ENCODE measurements at regions not wholly inside any gene's neighbourhood (a gene's known extent, or its start where the extent isn't known, plus 50 kb on each side); places are given as distances from the start of the nearest gene placed in this dataset.
A peak's percentile ranks its signal among the peaks of the same experiment; 100 is the strongest.

GRCh38 chr6:113433335-113433991, 423.7 kb upstream of the MARCKS start:
- peak overlapping the region; percentile 67 for H3K27ac Mint-ChIP-seq (ENCODE audit: unreplicated experiment)
- H3K4me3 Mint-ChIP-seq (ENCODE audit: unreplicated experiment) = peak overlapping the region; percentile 50
- peaks cover 37% of the 10 kb centered on the region for H3K4me1 Mint-ChIP-seq (ENCODE audit: unreplicated experiment)
- peaks cover 5% of the 10 kb centered on the region for H3K36me3 Mint-ChIP-seq (ENCODE audit: unreplicated experiment)
- H3K27me3 Mint-ChIP-seq (ENCODE audit: unreplicated experiment) = no peaks in the 10 kb centered on the region
- no peaks in the 10 kb centered on the region for H3K9me3 Mint-ChIP-seq (ENCODE audit: unreplicated experiment)
- no peak for DNase-seq (ENCODE audit: extremely low spot score, unreplicated experiment)
- no peak for TF ChIP-seq CTCF (IDR thresholded peaks at IDR 0.05)

GRCh38 chr6:113434641-113435040, 422.5 kb upstream of the MARCKS start:
- DNase-seq (ENCODE audit: extremely low spot score, unreplicated experiment) = no peak
- Mint-ChIP-seq H3K4me1 (ENCODE audit: unreplicated experiment) (peaks cover 37% of the 10 kb centered on the region), H3K4me3 (ENCODE audit: unreplicated experiment) (no peak overlapping the region), H3K27ac (ENCODE audit: unreplicated experiment) (no peak overlapping the region), H3K36me3 (ENCODE audit: unreplicated experiment) (peaks cover 5% of the 10 kb centered on the region), H3K27me3 (ENCODE audit: unreplicated experiment) (no peaks in the 10 kb centered on the region), H3K9me3 (ENCODE audit: unreplicated experiment) (no peaks in the 10 kb centered on the region)
- TF ChIP-seq CTCF (IDR thresholded peaks at IDR 0.05) = no peak

GRCh38 chr6:113437566-113437965, 419.6 kb upstream of the MARCKS start:
- Mint-ChIP-seq H3K4me1 (ENCODE audit: unreplicated experiment) (peaks cover 47% of the 10 kb centered on the region), H3K27ac (ENCODE audit: unreplicated experiment) (no peak overlapping the region), H3K9me3 (ENCODE audit: unreplicated experiment) (no peaks in the 10 kb centered on the region), H3K27me3 (ENCODE audit: unreplicated experiment) (no peaks in the 10 kb centered on the region), H3K36me3 (ENCODE audit: unreplicated experiment) (peaks cover 5% of the 10 kb centered on the region), H3K4me3 (ENCODE audit: unreplicated experiment) (no peak overlapping the region)
- DNase-seq (ENCODE audit: extremely low spot score, unreplicated experiment) = no peak
- TF ChIP-seq CTCF (IDR thresholded peaks at IDR 0.05) = no peak

- Mint-ChIP-seq H3K27me3 (ENCODE audit: unreplicated experiment) (no peaks in the 10 kb centered on the region), H3K4me1 (ENCODE audit: unreplicated experiment) (peaks cover 25% of the 10 kb centered on the region), H3K9me3 (ENCODE audit: unreplicated experiment) (no peaks in the 10 kb centered on the region), H3K4me3 (ENCODE audit: unreplicated experiment) (no peak overlapping the region), H3K27ac (ENCODE audit: unreplicated experiment) (no peak overlapping the region), H3K36me3 (ENCODE audit: unreplicated experiment) (peaks cover 5% of the 10 kb centered on the region)
- no peak for TF ChIP-seq CTCF (IDR thresholded peaks at IDR 0.05)
- no peak for DNase-seq (ENCODE audit: extremely low spot score, unreplicated experiment)
These were observed 417.3 kb upstream of the MARCKS start for GRCh38 chr6:113439866-113440265.

- Mint-ChIP-seq H3K4me3 (ENCODE audit: unreplicated experiment) (no peak overlapping the region), H3K9me3 (ENCODE audit: unreplicated experiment) (no peaks in the 10 kb centered on the region), H3K4me1 (ENCODE audit: unreplicated experiment) (peaks cover 21% of the 10 kb centered on the region), H3K27ac (ENCODE audit: unreplicated experiment) (no peak overlapping the region), H3K27me3 (ENCODE audit: unreplicated experiment) (no peaks in the 10 kb centered on the region), H3K36me3 (ENCODE audit: unreplicated experiment) (peaks cover 5% of the 10 kb centered on the region)
- no peak for TF ChIP-seq CTCF (IDR thresholded peaks at IDR 0.05)
- DNase-seq (ENCODE audit: extremely low spot score, unreplicated experiment) = no peak
These were observed 415.1 kb upstream of the MARCKS start for GRCh38 chr6:113442040-113442439.

All from osteocyte (in vitro differentiated cells).